WTC11 (cell line): ENCODE measurements at regions not wholly inside any gene's neighbourhood (a gene's known extent, or its start where the extent isn't known, plus 50 kb on each side); places are given as distances from the start of the nearest gene placed in this dataset.

Experiments
- ATAC-seq: fragments of 200-7000 bp; cut with Tn5 transposase; 2 replicates; pipeline ENCODE4 v1.10.0; 2021; ENCODE audit warnings: mild to moderate bottlenecking, moderate library complexity
- CTCF ChIA-PET: fragments of 300-600 bp; sonication (Branson Sonifier 250); formaldehyde crosslinking; loops from one replicate; lab custom pipeline; 2021; ENCODE audit warnings: antibody characterized with exemption; lab: Charles Lee
- POLR2A ChIA-PET: fragments of 350-600 bp; sonication (Branson Sonifier 250); formaldehyde crosslinking; loops from one replicate; lab custom pipeline; 2021; ENCODE audit warnings: antibody characterized with exemption; lab: Charles Lee
- DNase-seq: peaks from one replicate; pipeline ENCODE4 v3.0.0; 2021; ENCODE audit warnings: low spot score
- H3K27ac Mint-ChIP-seq: 2 replicates; pipeline ENCODE4 v1.8.0; 2021; ENCODE audit warnings: mixed read lengths
- H3K27me3 Mint-ChIP-seq: 2 replicates; pipeline ENCODE4 v1.8.0; 2021; ENCODE audit warnings: low read depth, mild to moderate bottlenecking, moderate library complexity, mixed read lengths
- H3K36me3 Mint-ChIP-seq: 2 replicates; pipeline ENCODE4 v1.8.0; 2021; ENCODE audit warnings: mixed read lengths
- H3K4me1 Mint-ChIP-seq: 2 replicates; pipeline ENCODE4 v1.8.0; 2022; ENCODE audit warnings: mixed read lengths
- H3K4me3 Mint-ChIP-seq: 2 replicates; pipeline ENCODE4 v1.8.0; 2021; ENCODE audit warnings: mild to moderate bottlenecking, moderate library complexity, mixed read lengths
- H3K9me3 Mint-ChIP-seq: 2 replicates; pipeline ENCODE4 v1.8.0; 2021; ENCODE audit warnings: mixed read lengths
- CREM ChIP-seq: sonication (generic); formaldehyde crosslinking; IDR thresholded peaks from 2 replicates; pipeline ENCODE4 v1.8.1; 2022; ENCODE audit warnings: mild to moderate bottlenecking, missing genetic modification reagents, moderate library complexity
- FOXJ3 ChIP-seq: sonication (generic); formaldehyde crosslinking; IDR thresholded peaks from 2 replicates; pipeline ENCODE4 v1.9.0; 2021; ENCODE audit warnings: missing genetic modification reagents, mild to moderate bottlenecking, borderline replicate concordance
- FOXP1 ChIP-seq: sonication (generic); formaldehyde crosslinking; IDR thresholded peaks from 2 replicates; pipeline ENCODE4 v1.8.0; 2022; ENCODE audit warnings: missing genetic modification reagents, mild to moderate bottlenecking, moderate library complexity, borderline replicate concordance
- GRHL2 ChIP-seq: fragments of 250-450 bp; sonication (Bioruptor Pico); IDR thresholded peaks from 2 replicates; pipeline ENCODE4 v1.8.0; 2022; ENCODE audit warnings: mild to moderate bottlenecking, moderate library complexity; ENCODE audit not compliant: insufficient replicate concordance, severe bottlenecking
- MYBL2 ChIP-seq: sonication (generic); formaldehyde crosslinking; IDR thresholded peaks from 2 replicates; pipeline ENCODE4 v1.8.1; 2023; ENCODE audit warnings: mild to moderate bottlenecking, moderate library complexity, missing genetic modification reagents
- NFATC4 ChIP-seq: fragments of 250-450 bp; sonication (Bioruptor Pico); IDR thresholded peaks from 2 replicates; pipeline ENCODE4 v1.9.0; 2021; ENCODE audit warnings: mild to moderate bottlenecking
- RELA ChIP-seq: sonication (generic); formaldehyde crosslinking; IDR thresholded peaks from 2 replicates; pipeline ENCODE4 v1.8.1; 2022; ENCODE audit warnings: missing genetic modification reagents, mild to moderate bottlenecking, borderline replicate concordance
- TP53 ChIP-seq: sonication (generic); formaldehyde crosslinking; IDR thresholded peaks from 2 replicates; pipeline ENCODE4 v1.8.1; 2023; ENCODE audit warnings: mild to moderate bottlenecking, missing genetic modification reagents
- TF ChIP-seq, protein P1 (sequence below): fragments of 250-450 bp; sonication (Bioruptor Pico); IDR thresholded peaks from 2 replicates; pipeline ENCODE4 v1.9.0; 2021; ENCODE audit warnings: mild to moderate bottlenecking, borderline replicate concordance
- TF ChIP-seq, protein P2 (sequence below): fragments of 250-450 bp; sonication (Bioruptor Pico); IDR thresholded peaks from 2 replicates; pipeline ENCODE4 v1.9.0; 2021; ENCODE audit warnings: mild to moderate bottlenecking
- TF ChIP-seq, protein P3 (sequence below): sonication (generic); formaldehyde crosslinking; IDR thresholded peaks from 2 replicates; pipeline ENCODE4 v1.8.1; 2023; ENCODE audit warnings: mild to moderate bottlenecking, missing genetic modification reagents
- TF ChIP-seq, protein P4 (sequence below): sonication (generic); formaldehyde crosslinking; IDR thresholded peaks from 2 replicates; pipeline ENCODE4 v1.8.0; 2023; ENCODE audit warnings: missing genetic modification reagents
- TF ChIP-seq, protein P5 (sequence below): fragments of 200-600 bp; IDR thresholded peaks from 2 replicates; pipeline ENCODE4 v1.8.0; 2022; ENCODE audit warnings: antibody characterized with exemption
- TF ChIP-seq, protein P6 (sequence below): sonication (generic); formaldehyde crosslinking; IDR thresholded peaks from 2 replicates; pipeline ENCODE4 v1.8.1; 2023; ENCODE audit warnings: mild to moderate bottlenecking, missing genetic modification reagents, borderline replicate concordance
- TF ChIP-seq, protein P7 (sequence below): sonication (generic); formaldehyde crosslinking; IDR thresholded peaks from 2 replicates; pipeline ENCODE4 v1.8.1; 2022; ENCODE audit warnings: missing genetic modification reagents, borderline replicate concordance
- TF ChIP-seq, protein P8 (sequence below): fragments of 250-450 bp; sonication (Bioruptor Pico); IDR thresholded peaks from 2 replicates; pipeline ENCODE4 v2.1.2; 2022; ENCODE audit warnings: mild to moderate bottlenecking, moderate library complexity

DNA sequence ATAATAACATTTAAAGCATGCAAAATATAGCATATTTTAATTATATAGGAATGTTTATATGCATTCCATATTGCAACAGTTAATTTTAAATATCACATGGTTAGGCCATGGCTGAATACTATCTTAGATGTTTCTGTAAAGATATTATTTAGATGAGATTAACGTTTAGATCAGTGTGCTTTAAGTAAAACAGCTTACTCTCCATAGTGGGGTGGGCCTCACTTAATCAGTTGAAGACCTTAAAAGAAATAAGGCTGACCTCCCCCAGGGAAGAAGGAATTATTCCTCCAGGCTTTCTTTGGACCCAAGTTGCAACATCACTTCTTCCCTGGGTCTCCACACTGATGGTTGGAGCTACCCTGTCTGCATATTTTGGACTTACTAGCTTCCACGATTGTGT is 1246.5 kb downstream of the TYW1 start (continued):
- TF ChIP-seq, protein P1, sequence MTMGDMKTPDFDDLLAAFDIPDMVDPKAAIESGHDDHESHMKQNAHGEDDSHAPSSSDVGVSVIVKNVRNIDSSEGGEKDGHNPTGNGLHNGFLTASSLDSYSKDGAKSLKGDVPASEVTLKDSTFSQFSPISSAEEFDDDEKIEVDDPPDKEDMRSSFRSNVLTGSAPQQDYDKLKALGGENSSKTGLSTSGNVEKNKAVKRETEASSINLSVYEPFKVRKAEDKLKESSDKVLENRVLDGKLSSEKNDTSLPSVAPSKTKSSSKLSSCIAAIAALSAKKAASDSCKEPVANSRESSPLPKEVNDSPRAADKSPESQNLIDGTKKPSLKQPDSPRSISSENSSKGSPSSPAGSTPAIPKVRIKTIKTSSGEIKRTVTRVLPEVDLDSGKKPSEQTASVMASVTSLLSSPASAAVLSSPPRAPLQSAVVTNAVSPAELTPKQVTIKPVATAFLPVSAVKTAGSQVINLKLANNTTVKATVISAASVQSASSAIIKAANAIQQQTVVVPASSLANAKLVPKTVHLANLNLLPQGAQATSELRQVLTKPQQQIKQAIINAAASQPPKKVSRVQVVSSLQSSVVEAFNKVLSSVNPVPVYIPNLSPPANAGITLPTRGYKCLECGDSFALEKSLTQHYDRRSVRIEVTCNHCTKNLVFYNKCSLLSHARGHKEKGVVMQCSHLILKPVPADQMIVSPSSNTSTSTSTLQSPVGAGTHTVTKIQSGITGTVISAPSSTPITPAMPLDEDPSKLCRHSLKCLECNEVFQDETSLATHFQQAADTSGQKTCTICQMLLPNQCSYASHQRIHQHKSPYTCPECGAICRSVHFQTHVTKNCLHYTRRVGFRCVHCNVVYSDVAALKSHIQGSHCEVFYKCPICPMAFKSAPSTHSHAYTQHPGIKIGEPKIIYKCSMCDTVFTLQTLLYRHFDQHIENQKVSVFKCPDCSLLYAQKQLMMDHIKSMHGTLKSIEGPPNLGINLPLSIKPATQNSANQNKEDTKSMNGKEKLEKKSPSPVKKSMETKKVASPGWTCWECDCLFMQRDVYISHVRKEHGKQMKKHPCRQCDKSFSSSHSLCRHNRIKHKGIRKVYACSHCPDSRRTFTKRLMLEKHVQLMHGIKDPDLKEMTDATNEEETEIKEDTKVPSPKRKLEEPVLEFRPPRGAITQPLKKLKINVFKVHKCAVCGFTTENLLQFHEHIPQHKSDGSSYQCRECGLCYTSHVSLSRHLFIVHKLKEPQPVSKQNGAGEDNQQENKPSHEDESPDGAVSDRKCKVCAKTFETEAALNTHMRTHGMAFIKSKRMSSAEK (CRISPR knock-in tag), result no peak
- TF ChIP-seq, protein P2, sequence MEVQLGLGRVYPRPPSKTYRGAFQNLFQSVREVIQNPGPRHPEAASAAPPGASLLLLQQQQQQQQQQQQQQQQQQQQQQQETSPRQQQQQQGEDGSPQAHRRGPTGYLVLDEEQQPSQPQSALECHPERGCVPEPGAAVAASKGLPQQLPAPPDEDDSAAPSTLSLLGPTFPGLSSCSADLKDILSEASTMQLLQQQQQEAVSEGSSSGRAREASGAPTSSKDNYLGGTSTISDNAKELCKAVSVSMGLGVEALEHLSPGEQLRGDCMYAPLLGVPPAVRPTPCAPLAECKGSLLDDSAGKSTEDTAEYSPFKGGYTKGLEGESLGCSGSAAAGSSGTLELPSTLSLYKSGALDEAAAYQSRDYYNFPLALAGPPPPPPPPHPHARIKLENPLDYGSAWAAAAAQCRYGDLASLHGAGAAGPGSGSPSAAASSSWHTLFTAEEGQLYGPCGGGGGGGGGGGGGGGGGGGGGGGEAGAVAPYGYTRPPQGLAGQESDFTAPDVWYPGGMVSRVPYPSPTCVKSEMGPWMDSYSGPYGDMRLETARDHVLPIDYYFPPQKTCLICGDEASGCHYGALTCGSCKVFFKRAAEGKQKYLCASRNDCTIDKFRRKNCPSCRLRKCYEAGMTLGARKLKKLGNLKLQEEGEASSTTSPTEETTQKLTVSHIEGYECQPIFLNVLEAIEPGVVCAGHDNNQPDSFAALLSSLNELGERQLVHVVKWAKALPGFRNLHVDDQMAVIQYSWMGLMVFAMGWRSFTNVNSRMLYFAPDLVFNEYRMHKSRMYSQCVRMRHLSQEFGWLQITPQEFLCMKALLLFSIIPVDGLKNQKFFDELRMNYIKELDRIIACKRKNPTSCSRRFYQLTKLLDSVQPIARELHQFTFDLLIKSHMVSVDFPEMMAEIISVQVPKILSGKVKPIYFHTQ (CRISPR knock-in tag), result no peak
- no peak for TF ChIP-seq NFATC4 (CRISPR knock-in tag)
- TF ChIP-seq RELA (CRISPR knock-in tag), result no peak
- no peak for TF ChIP-seq FOXJ3 (CRISPR knock-in tag)
- TF ChIP-seq, protein P3, sequence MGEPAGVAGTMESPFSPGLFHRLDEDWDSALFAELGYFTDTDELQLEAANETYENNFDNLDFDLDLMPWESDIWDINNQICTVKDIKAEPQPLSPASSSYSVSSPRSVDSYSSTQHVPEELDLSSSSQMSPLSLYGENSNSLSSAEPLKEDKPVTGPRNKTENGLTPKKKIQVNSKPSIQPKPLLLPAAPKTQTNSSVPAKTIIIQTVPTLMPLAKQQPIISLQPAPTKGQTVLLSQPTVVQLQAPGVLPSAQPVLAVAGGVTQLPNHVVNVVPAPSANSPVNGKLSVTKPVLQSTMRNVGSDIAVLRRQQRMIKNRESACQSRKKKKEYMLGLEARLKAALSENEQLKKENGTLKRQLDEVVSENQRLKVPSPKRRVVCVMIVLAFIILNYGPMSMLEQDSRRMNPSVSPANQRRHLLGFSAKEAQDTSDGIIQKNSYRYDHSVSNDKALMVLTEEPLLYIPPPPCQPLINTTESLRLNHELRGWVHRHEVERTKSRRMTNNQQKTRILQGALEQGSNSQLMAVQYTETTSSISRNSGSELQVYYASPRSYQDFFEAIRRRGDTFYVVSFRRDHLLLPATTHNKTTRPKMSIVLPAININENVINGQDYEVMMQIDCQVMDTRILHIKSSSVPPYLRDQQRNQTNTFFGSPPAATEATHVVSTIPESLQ, result no peak
- no peak for TF ChIP-seq TP53

DNA sequence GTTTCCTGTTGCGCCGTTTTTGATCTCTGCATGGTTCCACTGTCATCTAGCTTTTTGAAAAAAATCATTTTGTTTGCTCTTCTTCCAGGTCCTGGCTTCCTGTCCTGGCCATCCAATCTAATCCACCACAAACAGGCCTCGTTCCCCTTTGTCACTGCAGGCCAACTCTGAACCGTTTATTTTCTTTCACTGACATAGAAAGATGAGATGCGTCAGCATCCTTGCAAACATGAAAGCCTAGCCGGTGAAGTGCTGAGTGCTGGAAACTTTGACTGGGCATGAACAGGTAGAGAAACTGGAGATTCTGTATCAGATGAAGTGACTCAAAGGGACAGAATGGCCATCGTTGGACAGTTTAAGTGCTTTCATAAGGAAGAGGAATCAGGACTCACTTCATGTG is 1247.8 kb downstream of the TYW1 start:
- ATAC-seq (no peak), DNase-seq (no peak)
- Mint-ChIP-seq H3K4me3 (no peak overlapping the region), H3K4me1 (peaks cover 43% of the 10 kb centered on the region), H3K27ac (no peak overlapping the region), H3K36me3 (peaks cover 40% of the 10 kb centered on the region), H3K27me3 (peaks cover 36% of the 10 kb centered on the region), H3K9me3 (peaks cover 39% of the 10 kb centered on the region)
- CTCF ChIA-PET, result no interaction called here
- POLR2A ChIA-PET, result no interaction called here
- TF ChIP-seq, protein P4, sequence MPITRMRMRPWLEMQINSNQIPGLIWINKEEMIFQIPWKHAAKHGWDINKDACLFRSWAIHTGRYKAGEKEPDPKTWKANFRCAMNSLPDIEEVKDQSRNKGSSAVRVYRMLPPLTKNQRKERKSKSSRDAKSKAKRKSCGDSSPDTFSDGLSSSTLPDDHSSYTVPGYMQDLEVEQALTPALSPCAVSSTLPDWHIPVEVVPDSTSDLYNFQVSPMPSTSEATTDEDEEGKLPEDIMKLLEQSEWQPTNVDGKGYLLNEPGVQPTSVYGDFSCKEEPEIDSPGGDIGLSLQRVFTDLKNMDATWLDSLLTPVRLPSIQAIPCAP (CRISPR knock-in tag), result no peak
- TF ChIP-seq TP53 (no peak), GRHL2 (CRISPR knock-in tag) (no peak), MYBL2 (CRISPR knock-in tag) (no peak), FOXP1 (CRISPR knock-in tag) (no peak), CREM (CRISPR knock-in tag) (no peak)
- TF ChIP-seq, protein P5, sequence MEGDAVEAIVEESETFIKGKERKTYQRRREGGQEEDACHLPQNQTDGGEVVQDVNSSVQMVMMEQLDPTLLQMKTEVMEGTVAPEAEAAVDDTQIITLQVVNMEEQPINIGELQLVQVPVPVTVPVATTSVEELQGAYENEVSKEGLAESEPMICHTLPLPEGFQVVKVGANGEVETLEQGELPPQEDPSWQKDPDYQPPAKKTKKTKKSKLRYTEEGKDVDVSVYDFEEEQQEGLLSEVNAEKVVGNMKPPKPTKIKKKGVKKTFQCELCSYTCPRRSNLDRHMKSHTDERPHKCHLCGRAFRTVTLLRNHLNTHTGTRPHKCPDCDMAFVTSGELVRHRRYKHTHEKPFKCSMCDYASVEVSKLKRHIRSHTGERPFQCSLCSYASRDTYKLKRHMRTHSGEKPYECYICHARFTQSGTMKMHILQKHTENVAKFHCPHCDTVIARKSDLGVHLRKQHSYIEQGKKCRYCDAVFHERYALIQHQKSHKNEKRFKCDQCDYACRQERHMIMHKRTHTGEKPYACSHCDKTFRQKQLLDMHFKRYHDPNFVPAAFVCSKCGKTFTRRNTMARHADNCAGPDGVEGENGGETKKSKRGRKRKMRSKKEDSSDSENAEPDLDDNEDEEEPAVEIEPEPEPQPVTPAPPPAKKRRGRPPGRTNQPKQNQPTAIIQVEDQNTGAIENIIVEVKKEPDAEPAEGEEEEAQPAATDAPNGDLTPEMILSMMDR, result no peak
- TF ChIP-seq, protein P6, sequence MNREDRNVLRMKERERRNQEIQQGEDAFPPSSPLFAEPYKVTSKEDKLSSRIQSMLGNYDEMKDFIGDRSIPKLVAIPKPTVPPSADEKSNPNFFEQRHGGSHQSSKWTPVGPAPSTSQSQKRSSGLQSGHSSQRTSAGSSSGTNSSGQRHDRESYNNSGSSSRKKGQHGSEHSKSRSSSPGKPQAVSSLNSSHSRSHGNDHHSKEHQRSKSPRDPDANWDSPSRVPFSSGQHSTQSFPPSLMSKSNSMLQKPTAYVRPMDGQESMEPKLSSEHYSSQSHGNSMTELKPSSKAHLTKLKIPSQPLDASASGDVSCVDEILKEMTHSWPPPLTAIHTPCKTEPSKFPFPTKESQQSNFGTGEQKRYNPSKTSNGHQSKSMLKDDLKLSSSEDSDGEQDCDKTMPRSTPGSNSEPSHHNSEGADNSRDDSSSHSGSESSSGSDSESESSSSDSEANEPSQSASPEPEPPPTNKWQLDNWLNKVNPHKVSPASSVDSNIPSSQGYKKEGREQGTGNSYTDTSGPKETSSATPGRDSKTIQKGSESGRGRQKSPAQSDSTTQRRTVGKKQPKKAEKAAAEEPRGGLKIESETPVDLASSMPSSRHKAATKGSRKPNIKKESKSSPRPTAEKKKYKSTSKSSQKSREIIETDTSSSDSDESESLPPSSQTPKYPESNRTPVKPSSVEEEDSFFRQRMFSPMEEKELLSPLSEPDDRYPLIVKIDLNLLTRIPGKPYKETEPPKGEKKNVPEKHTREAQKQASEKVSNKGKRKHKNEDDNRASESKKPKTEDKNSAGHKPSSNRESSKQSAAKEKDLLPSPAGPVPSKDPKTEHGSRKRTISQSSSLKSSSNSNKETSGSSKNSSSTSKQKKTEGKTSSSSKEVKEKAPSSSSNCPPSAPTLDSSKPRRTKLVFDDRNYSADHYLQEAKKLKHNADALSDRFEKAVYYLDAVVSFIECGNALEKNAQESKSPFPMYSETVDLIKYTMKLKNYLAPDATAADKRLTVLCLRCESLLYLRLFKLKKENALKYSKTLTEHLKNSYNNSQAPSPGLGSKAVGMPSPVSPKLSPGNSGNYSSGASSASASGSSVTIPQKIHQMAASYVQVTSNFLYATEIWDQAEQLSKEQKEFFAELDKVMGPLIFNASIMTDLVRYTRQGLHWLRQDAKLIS (CRISPR knock-in tag), result no peak
- TF ChIP-seq, protein P7, sequence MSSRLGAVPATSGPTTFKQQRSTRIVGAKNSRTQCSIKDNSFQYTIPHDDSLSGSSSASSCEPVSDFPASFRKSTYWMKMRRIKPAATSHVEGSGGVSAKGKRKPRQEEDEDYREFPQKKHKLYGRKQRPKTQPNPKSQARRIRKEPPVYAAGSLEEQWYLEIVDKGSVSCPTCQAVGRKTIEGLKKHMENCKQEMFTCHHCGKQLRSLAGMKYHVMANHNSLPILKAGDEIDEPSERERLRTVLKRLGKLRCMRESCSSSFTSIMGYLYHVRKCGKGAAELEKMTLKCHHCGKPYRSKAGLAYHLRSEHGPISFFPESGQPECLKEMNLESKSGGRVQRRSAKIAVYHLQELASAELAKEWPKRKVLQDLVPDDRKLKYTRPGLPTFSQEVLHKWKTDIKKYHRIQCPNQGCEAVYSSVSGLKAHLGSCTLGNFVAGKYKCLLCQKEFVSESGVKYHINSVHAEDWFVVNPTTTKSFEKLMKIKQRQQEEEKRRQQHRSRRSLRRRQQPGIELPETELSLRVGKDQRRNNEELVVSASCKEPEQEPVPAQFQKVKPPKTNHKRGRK (CRISPR knock-in tag), result no peak
- TF ChIP-seq, protein P8, sequence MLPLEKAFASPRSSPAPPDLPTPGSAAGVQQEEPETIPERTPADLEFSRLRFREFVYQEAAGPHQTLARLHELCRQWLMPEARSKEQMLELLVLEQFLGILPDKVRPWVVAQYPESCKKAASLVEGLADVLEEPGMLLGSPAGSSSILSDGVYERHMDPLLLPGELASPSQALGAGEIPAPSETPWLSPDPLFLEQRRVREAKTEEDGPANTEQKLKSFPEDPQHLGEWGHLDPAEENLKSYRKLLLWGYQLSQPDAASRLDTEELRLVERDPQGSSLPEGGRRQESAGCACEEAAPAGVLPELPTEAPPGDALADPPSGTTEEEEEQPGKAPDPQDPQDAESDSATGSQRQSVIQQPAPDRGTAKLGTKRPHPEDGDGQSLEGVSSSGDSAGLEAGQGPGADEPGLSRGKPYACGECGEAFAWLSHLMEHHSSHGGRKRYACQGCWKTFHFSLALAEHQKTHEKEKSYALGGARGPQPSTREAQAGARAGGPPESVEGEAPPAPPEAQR, result no peak
